Breast epithelium (tissue), 3 donors: ENCODE measurements at regions not wholly inside any gene's neighbourhood (a gene's known extent, or its start where the extent isn't known, plus 50 kb on each side); places are given as distances from the start of the nearest gene placed in this dataset.

ENCODE experiments used
- CTCF ChIP-seq, 3 donors: fragments of 450-650 bp; IDR thresholded peaks; one replicate each; pipeline ENCODE4 v1.5.1; 2016 to 2017; ENCODE audit warnings: antibody characterized with exemption in 3 of 3, mild to moderate bottlenecking in 3 of 3, moderate library complexity in 3 of 3
- POLR2A ChIP-seq: fragments of 450-650 bp; IDR thresholded peaks from one replicate; pipeline ENCODE4 v1.6.1; 2016; ENCODE audit warnings: antibody characterized with exemption, mild to moderate bottlenecking, moderate library complexity
- POLR2AphosphoS5 ChIP-seq, 3 donors: sonication (generic); formaldehyde crosslinking; IDR thresholded peaks; one replicate each; pipeline ENCODE4 v1.6.1; 2017; ENCODE audit warnings: antibody characterized with exemption in 3 of 3

DNA sequence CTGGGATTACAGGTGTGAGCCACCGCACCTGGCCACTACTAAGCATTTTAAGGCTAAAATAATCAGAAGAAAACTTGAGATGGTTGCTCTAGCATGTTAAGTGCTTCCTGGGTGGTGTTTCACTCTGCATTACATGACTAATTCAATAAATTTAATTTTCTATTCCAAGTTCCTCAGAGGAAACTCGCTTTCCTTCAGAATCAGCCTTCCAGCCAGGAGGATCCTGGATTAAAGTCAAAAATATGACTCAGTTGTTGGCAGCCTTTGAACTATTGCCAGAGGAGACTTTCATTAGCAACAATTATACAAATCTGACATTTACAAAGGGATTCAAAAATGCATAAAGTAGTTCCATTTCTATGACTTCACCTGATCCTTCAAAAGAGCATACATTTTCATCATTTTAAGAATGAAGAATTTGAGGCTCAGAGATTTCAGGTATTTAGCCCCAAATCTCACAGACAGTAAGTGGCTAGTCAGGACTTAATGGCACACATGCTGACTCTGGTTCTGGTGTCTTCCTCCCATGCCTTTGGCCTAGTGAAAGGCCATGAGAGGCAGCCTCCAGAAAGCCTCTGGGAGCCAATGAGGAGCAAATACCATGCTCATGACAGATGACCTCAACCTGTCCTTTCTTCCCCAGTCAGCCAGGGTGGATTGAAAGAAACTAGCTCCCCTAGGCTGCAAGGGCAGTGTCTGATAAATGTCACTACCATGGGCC is 115.7 kb downstream of the MAP3K21 start:
- TF ChIP-seq CTCF (IDR thresholded peaks at IDR 0.05): no peak
- TF ChIP-seq POLR2A: no peak
- TF ChIP-seq POLR2AphosphoS5 (IDR thresholded peaks at IDR 0.05): no peak
